Calu3 (cell line): ENCODE measurements at regions not wholly inside any gene's neighbourhood (a gene's known extent, or its start where the extent isn't known, plus 50 kb on each side); places are given as distances from the start of the nearest gene placed in this dataset.

Source experiments
- BruUV-seq: library from RNA; stranded (reverse); fragments of 400-500 nt; replicated peaks from 2 replicates; lab custom pipeline; 2021; lab: Mats Ljungman, UMichigan
- CTCF ChIA-PET: fragments of 300-600 bp; sonication (Branson Sonifier 250); formaldehyde crosslinking; loops from one replicate; lab custom pipeline; 2022; ENCODE audit warnings: antibody characterized with exemption; lab: Charles Lee
- DNase-seq: peaks from one replicate; pipeline ENCODE4 v3.0.0; 2022
- H3K27ac Mint-ChIP-seq: one replicate; pipeline ENCODE4 v1.8.0; 2022; ENCODE audit warnings: mixed read lengths; ENCODE audit not compliant: unreplicated experiment
- H3K27me3 Mint-ChIP-seq: one replicate; pipeline ENCODE4 v1.8.0; 2022; ENCODE audit warnings: mixed read lengths; ENCODE audit not compliant: unreplicated experiment
- H3K36me3 Mint-ChIP-seq: one replicate; pipeline ENCODE4 v1.8.0; 2022; ENCODE audit warnings: mild to moderate bottlenecking, moderate library complexity, mixed read lengths; ENCODE audit not compliant: insufficient read depth, unreplicated experiment
- H3K4me1 Mint-ChIP-seq: one replicate; pipeline ENCODE4 v1.8.0; 2022; ENCODE audit warnings: mild to moderate bottlenecking, low read depth, mixed read lengths; ENCODE audit not compliant: unreplicated experiment
- H3K4me3 Mint-ChIP-seq: one replicate; pipeline ENCODE4 v1.8.0; 2022; ENCODE audit warnings: mild to moderate bottlenecking, low read depth, moderate library complexity, mixed read lengths; ENCODE audit not compliant: unreplicated experiment
- H3K9me3 Mint-ChIP-seq: one replicate; pipeline ENCODE4 v1.8.0; 2022; ENCODE audit warnings: low read depth, mixed read lengths; ENCODE audit not compliant: unreplicated experiment
- intact Hi-C: fragments of 100-400 bp; cut with micrococcal nuclease; formaldehyde crosslinking; loops from one replicate; pipeline ENCODE4 v1.10.0; 2022; ENCODE audit not compliant: unreplicated experiment
- TF ChIP-seq, protein P1 (sequence below): fragments of 200-600 bp; IDR thresholded peaks from one replicate; pipeline ENCODE4 v1.8.0; 2022; ENCODE audit warnings: antibody characterized with exemption; ENCODE audit not compliant: unreplicated experiment

DNA sequence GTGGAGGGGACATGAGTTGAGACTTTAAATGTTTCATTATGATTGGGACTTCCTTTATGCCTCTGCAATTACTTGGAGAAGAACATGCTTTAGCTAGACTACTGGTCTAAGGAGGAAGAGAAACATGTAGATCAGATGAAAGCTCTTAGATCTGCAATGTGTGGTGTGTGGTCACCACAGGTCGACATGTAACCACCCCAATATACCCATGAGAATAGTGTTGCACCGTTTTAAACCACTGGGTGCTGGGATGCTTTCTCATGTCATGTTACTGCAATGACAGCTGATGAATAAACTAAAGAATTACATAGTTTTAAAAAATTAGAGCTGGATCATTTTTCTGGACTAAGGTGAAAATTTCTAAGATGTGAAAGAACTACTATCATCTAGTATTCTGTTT is 1039.7 kb downstream of the RAPGEF2 start:
- BruUV-seq, result no TSS peak
- intact Hi-C loops, result no loop called here
- CTCF ChIA-PET, result no interaction called here

DNA sequence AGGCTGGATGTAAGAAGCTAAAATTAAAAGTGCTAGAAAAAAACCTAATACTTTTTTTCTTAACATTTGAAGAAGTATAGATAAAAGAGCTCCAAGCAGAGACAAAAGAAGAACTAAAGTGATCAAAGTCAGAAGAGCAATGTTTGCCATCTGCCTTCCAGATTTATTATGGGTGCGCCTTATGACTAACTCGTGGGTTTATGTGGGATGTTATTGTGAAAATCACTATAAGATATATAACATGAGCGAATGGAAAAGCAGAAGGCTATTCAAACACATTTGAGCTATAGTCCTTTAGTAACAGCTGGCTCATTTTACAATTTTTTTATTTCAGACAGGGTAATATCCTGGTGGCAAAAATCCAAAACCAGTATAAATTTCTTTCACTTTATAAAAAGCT is 1040.7 kb downstream of the RAPGEF2 start:
- Mint-ChIP-seq H3K27ac (no peak overlapping the region), H3K27me3 (no peaks in the 10 kb centered on the region), H3K9me3 (no peaks in the 10 kb centered on the region), H3K4me1 (no peaks in the 10 kb centered on the region), H3K4me3 (no peak overlapping the region), H3K36me3 (no peaks in the 10 kb centered on the region)
- TF ChIP-seq, protein P1, sequence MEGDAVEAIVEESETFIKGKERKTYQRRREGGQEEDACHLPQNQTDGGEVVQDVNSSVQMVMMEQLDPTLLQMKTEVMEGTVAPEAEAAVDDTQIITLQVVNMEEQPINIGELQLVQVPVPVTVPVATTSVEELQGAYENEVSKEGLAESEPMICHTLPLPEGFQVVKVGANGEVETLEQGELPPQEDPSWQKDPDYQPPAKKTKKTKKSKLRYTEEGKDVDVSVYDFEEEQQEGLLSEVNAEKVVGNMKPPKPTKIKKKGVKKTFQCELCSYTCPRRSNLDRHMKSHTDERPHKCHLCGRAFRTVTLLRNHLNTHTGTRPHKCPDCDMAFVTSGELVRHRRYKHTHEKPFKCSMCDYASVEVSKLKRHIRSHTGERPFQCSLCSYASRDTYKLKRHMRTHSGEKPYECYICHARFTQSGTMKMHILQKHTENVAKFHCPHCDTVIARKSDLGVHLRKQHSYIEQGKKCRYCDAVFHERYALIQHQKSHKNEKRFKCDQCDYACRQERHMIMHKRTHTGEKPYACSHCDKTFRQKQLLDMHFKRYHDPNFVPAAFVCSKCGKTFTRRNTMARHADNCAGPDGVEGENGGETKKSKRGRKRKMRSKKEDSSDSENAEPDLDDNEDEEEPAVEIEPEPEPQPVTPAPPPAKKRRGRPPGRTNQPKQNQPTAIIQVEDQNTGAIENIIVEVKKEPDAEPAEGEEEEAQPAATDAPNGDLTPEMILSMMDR, result no peak
- no TSS peak for BruUV-seq
- intact Hi-C loops, result no loop called here
- no peak for DNase-seq
- CTCF ChIA-PET, result no interaction called here

More for the DNA sequence above, 1039.7 kb downstream of the RAPGEF2 start:
- Mint-ChIP-seq H3K27me3 (no peaks in the 10 kb centered on the region), H3K9me3 (no peaks in the 10 kb centered on the region), H3K27ac (no peak overlapping the region), H3K4me3 (no peak overlapping the region), H3K4me1 (no peaks in the 10 kb centered on the region), H3K36me3 (no peaks in the 10 kb centered on the region)
- DNase-seq, result no peak
- TF ChIP-seq, protein P1, result no peak

DNA sequence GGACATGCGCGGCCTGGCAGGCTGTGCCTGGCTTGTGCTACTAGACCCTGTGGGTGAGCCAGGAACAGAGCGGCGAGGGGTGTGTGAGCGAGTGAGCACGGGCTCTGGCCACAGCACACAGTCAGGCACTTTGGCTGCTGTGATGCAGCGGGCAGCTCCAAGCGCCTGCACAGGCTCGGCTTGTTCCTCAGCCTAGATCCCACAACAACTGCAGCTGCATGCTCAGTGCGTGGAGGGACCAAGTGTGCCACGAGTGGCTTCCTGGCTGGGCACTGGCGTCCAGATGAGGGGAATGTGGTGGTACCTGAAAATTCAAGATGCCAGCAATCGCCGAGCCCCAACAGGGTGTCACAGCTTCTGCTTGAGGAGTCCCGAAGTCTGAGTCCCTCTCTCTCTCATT is 1056.6 kb downstream of the RAPGEF2 start:
- no TSS peak for BruUV-seq
- Mint-ChIP-seq H3K27ac (no peak overlapping the region), H3K4me3 (no peak overlapping the region), H3K4me1 (no peaks in the 10 kb centered on the region), H3K9me3 (no peaks in the 10 kb centered on the region), H3K27me3 (no peaks in the 10 kb centered on the region), H3K36me3 (no peaks in the 10 kb centered on the region)
- TF ChIP-seq, protein P1, result no peak
- no peak for DNase-seq
- CTCF ChIA-PET, result no interaction called here
- intact Hi-C loops, result no loop called here

DNA sequence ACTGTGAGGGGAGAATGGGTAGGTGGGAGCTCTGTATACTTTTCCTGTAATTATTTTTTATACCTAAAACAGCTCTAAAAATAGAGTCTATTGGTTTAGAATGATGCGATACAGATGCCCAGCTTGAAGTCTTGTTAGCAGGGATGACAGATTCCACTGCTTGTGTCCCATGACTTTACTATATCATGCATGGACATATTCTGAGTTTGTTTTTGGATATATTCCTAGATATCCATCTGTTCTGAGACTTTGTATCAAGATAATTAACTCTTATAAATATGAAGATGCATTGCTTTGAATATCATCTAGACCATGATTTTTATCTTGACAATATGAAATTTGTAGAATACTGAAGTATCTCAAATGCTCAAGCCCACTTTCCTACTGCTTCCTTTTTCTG is 1058.1 kb downstream of the RAPGEF2 start:
- intact Hi-C loops, result no loop called here
- H3K9me3 Mint-ChIP-seq, result no peaks in the 10 kb centered on the region
- CTCF ChIA-PET, result interaction anchor here (0.5 to 1.0 kb wide), 2 partner anchors 48 to 114 kb away, joined by 3 to 6 read pairs; no protein-coding TSS in a partner anchor
- no peaks in the 10 kb centered on the region for H3K36me3 Mint-ChIP-seq
- no peak overlapping the region for H3K4me3 Mint-ChIP-seq
- no TSS peak for BruUV-seq
- H3K27me3 Mint-ChIP-seq, result no peaks in the 10 kb centered on the region
- TF ChIP-seq, protein P1, result no peak
- H3K27ac Mint-ChIP-seq, result no peak overlapping the region
- no peaks in the 10 kb centered on the region for H3K4me1 Mint-ChIP-seq
- no peak for DNase-seq
